SK-MEL-5 (cell line): ENCODE measurements at regions not wholly inside any gene's neighbourhood (a gene's known extent, or its start where the extent isn't known, plus 50 kb on each side); places are given as distances from the start of the nearest gene placed in this dataset.

Experiments used
- DNase-seq: peaks from one replicate; pipeline ENCODE4 v3.0.0-alpha.2; 2016; ENCODE audit warnings: low read depth, low spot score
- in situ Hi-C: cut with HindIII; loops from 2 replicates; pipeline ENCODE4 v1.10.0; 2016; ENCODE audit warnings: low sequenced_read_pairs, high pct_unique_total_duplicates, low pct_unique_long_range_greater_than_20kb

DNA sequence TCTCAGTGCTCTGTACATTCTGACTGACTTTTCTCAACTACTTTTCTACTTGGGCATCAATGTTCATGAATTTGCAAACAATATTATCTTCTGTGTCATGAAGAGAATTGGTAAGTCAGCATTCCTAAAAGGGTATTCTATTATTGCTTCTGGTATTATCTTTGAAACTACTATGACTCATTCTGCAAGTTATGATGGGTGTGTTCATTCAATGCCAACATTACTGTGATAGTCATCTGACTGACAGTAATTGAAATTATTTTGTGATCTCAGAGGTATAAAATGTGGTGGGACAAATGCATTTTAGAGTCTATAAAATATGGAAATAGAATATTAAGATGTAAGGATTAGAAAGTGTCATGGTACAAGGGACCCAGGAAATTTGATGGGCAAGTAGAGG, 736.0 kb upstream of the CELF4 start:
- in situ Hi-C loops = no loop called here
- no peak for DNase-seq

DNA sequence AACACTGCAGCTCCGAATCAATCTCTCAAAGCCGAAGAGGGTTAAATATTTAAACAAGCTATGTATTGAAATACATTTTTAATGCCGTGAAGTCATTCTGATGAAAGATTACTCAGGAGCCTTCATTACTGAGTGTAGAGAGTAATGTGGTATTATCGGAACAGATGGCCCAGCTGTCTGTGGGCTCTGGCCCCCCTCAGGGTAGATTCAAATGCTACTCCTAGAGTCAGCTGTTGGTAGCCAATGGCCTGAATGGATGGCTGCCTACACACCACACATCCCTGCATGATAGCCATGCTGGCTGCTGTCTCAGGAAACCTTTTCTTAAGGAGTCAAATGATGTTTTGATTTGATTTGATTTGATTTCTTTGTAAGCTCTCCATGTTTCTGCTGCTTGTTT, 732.3 kb upstream of the CELF4 start:
- no peak for DNase-seq
- in situ Hi-C loops = no loop called here

DNA sequence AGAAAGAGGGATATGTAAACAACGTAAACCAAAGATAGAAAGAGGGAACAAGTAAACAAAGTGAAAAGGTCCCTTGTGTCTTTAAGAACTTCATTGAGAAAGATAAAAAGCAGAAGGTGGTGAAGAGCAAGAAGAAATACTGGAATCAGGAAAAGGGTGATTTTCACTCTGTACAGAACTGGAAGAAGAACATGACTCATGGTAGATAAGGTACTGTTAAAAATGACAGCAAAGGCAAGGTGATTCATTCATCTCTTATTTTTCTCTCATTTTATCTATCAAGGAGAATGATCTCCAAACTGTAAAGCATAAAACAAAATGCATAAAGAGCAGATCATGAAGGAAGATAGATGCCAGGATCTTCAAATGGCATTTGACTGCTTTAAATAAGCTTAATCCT, 724.6 kb upstream of the CELF4 start:
- no peak for DNase-seq
- in situ Hi-C loops = no loop called here

DNA sequence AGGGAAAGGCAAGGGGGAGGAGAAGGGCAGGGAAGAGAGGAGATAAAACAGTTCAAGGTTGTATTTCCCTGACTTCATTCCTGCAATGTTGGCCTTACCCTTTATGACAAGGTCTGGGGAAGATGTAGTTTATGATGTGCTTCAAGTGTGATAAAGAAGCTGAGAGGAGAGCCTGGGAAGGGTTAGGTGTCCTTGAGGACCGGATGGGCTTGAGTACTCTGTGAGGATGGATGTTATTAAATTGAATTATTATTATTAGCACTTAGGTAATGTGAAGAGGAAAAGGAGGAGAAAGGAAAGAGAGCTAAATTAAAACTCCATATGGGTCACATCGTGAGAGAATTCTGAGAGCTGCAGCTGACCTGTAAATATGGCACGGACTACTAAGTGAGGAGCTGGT, 719.4 kb upstream of the CELF4 start:
- DNase-seq = no peak
- in situ Hi-C loops = no loop called here

DNA sequence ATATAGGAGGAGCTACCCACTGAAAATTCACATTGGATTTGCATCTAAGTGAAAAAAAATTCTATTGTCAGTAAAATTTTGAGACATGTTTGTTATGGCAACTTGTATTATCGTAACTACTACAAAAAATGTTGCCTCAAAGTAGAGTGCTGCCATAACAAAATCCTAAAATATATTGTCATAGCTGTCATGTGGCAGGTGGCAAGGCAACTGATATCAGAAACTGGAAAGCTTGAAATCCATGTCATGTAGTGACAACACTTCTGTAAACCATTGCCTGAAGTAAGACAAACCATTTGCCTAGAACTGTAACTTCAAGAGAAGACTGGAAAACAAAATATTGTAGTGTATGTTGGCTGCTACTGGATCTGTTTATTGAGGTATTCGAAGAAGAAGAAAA, 697.5 kb upstream of the CELF4 start:
- DNase-seq = no peak
- in situ Hi-C loops = no loop called here

DNA sequence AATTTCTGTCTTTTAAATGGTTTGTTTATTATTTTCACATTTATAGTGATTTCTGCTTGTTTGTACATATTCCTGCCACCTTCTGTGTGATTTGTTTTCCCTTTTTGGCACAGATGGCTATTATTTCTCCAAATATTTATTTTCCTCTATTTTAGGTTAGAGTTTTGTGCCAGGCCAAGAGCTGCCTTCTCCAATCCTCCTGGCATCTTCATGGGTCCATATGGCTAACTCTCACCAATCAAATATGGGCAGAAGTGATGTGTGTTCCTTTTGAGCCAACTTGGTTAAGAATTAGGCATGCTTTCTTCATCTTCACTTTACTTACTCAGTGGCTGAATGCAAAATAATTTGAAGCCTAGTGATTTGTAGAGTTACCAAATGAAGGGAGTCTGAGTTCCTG, 697.1 kb upstream of the CELF4 start:
- no peak for DNase-seq
- in situ Hi-C loops = no loop called here

DNA sequence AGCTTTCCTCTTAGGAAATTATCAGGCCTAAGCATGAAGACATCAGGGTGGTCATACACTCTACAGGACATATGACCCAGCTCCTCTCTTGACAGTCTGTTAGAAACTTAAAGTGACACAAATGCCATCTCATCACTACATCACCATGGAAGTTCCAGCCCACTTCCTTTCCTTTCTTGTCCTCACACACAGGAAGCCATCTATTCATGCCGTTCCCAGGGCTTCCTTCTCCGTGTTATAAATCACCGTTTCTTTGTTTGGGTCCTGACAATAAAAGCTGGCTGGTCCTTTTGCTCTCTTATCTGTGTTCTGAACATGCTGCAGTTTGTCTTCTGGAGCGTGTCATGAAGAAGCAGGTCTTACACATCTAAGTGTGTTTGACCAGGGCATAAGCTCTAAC, 692.1 kb upstream of the CELF4 start:
- DNase-seq = no peak
- in situ Hi-C loops = no loop called here

DNA sequence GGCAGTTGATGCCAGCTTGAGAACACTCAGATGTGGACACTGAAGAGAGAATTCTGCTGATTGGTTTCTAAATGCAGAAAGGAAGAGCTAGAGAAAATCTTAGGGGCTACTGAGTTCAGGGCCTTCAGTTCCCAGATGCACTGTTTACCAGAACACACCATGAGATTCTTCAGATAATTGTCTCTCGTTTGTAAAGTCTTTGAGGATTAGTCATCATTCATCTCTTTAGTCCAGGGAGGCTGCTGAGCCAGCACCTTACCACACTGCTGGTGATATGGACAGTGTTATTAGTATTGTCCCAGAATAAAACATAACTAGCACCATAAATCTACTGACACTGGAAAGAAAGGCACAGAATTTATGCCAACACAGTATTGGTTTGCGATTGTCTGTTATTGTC, 690.8 kb upstream of the CELF4 start:
- in situ Hi-C loops = no loop called here
- DNase-seq = no peak

DNA sequence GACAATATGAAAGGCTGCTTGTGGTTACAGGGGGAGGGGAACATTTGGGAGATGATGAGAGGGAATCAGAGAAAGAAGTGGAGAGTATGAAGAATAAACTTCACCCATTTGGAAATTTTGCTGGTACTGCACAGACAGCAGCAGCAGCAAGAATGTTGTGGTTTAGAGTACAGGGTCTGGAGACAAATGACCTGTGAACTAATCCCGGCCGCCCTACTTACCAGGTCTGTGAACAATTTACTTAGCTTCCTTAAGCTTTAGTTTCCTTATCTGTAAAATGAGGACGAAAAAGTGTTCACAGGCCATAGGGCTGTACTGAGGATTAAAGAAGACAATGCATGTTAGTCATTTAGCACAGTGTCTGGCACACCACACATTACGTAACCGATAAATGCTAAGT, 685.4 kb upstream of the CELF4 start:
- in situ Hi-C loops = no loop called here
- no peak for DNase-seq

DNA sequence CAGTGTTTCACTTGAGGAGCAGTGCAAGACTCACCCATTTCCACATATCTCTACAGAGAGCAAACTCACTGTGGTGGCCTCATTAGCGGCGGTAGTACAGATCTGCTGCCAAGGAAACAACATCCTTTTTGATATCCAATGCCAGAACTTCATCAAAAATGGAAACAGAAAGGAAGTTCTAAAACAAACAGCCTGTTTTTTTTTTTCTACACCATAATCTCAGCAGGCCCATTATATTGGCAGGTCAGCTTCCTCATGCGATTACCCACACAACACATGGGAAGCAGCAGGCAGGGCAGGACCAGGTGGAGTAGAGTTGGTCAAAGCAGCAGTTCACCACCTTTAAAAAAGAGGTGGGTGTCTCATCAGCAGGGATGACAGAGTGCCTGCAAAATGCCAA, 678.9 kb upstream of the CELF4 start:
- in situ Hi-C loops = no loop called here
- no peak for DNase-seq

DNA sequence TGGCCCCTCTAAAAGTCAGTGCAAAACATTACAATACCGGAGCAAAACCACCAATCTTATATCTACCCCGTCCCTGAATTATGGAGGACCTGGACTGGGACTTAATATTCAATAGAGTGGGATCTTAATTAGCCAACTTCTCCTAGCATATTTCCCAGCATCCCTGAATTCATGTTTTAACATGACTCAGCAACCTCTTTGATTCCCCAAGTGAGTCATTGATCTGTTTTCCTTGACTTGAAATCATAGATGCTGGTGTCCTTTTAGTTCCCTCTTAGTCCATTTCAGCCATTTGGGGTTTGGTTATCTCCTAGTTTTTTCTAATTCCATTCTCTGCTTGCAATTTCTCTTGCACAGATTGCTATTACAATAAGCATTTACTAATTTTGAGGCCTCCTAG, 677.7 kb upstream of the CELF4 start:
- no peak for DNase-seq
- in situ Hi-C loops = no loop called here

DNA sequence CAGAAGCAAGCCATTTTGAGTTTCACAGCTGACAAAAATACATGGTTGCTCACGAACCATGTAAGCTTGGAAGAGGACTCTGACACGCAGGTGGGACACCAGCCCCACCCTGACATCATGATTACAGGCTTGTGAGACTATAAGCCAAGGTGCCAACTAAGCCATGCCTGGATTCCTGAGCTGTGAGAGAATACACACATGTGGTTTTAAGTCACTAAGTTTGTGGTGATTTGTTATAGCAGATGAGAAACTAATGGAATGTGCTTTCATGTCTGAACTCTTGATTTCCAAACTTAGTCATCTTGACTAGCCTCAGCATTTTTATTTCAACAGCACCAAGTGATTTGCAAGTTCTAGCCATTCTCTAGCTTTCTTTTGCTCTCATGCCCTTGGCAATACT, 676.1 kb upstream of the CELF4 start:
- no peak for DNase-seq
- in situ Hi-C loops = no loop called here

DNA sequence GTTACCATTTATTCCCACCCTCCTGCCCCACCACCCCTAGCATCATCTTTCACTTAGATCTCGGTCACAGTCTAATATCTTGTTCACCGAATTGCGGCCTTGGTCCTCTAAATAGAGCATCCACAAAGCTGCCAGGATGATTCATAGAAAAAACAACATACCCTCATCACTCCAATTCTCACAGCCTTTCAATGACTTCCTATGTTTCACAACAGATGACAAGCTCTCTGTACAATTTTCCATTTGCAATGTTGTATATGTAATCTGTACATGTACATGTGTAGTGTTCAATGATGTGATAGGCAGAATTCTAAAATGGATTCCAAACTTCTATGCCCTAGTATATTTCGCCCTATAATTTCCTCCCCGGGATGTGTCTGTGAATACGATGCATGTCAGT, 675.6 kb upstream of the CELF4 start:
- in situ Hi-C loops = no loop called here
- no peak for DNase-seq

DNA sequence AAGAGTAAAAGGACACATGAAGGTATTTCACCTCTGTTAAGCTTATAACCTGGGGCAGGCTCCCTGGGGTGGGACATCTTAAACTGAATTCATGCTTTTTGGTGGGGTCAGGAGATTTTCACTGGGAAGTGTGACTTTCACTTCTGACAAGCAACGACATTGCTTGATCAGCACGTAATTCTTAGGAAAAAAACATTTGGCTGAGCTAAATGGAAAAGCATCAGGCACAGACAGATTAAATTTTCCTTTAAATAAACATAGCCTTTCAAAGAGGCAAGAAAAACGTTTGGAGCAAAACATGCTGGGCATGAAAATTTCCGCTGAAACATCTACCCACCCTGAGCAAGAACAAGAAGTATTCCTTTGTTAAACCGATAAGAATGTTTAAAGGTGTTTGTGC, 674.0 kb upstream of the CELF4 start:
- in situ Hi-C loops = no loop called here
- DNase-seq = no peak

DNA sequence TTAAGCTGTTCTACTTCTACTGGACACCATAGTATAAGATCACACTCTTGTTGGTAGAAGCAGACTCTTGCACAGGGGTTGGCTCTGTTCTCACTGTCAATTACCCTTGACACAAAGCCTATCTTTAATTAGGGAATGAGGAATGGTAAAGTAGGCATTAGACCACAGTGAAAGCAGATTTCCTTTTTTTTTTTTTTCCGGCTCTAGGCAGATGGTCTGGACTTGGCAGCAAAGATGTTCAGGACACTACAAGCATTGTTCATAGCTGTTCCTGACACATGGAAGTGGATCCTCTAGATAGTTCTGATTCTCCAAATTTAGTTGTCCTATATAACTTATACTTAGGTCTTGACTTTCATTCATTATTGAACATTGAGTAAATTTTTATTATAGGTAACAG, 672.2 kb upstream of the CELF4 start:
- no peak for DNase-seq
- in situ Hi-C loops = no loop called here

DNA sequence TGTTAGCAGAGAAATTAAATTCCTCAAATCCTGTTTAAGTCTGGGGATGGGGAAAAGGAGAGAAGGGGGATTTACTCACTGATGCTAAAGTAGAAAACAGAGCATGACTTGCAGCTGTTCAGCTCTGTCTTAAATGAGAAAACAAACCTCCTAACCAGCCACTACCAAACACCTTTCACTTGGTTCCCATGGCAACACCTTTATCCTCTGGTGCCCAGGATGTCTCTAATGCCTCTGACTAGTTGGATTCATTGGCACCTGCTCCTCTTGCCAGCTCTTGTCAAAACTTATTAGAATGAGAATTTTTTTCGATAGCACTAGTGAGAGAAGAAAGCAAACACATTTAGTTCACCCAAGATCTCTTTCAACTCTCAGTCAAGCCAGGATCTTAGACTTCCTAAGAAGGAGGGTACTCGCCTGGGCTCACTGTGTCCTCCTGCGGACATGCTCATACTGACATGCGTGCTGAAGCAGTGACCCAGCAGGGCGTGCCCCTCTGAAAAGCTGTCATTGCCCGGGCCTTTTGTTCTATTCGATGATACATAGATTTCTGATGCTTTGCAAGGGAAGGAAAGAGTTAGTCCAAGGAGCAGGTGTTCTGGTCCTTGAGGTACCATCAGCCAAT, 656.0 kb upstream of the CELF4 start:
- in situ Hi-C loops = no loop called here
- DNase-seq = no peak

DNA sequence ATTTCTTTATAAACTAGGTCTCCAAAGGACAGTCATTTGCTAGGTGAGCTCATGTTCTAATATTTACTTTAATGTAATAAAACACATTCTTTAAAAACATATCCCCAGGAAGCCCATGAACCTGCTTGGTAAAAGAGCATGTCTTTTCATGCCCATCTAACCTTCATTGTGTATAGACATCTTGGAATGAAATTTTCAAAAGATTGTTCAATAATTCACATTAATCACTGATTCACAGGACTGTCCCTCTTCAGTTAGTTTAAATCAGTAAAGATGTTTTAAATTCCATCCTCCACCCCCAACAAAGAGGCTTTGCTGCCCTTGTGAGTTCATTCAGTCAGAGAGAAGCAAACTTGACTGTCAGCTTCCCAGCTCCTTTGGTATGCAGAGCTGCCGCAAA, 633.4 kb upstream of the CELF4 start:
- DNase-seq = no peak
- in situ Hi-C loops = no loop called here

DNA sequence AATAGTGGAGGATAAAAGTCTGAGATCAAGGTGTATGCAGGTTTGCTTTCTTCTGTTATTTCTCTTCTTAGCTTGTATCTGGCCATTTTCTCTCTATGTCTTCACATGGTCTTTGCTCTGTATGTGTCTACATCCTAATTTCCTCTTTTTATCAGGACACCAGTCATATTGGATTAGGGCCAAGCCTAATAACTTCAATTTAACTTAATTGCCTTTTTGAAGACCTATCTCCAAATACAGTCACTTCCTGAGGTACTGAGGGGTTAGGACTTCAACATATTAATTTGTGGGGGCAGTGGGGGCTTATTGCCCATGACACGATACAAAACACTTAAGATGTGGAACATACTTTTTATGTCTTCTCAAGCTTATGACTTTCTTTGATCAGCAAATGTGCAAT, 632.9 kb upstream of the CELF4 start:
- in situ Hi-C loops = no loop called here

DNA sequence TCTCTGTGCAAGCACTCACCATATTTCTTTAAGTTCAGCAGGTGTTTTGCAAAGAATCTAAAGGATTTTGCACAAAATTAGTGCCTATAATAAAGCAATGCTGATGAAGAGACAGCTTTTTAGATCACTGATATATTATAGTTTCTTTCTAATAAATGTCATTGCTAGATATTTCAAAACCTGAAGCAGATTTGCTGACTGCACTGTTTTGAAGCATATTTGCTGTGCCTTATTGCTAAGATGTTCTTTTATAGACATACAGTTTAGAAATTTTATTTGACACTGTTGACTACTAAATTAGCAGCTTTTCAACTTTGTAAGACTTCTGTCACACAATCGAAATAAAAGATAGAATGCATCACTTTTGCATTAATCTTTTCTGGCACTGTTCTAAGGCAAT, 620.9 kb upstream of the CELF4 start:
- in situ Hi-C loops = no loop called here
- no peak for DNase-seq

More for the DNA sequence above, 632.9 kb upstream of the CELF4 start:
- DNase-seq = no peak

DNA sequence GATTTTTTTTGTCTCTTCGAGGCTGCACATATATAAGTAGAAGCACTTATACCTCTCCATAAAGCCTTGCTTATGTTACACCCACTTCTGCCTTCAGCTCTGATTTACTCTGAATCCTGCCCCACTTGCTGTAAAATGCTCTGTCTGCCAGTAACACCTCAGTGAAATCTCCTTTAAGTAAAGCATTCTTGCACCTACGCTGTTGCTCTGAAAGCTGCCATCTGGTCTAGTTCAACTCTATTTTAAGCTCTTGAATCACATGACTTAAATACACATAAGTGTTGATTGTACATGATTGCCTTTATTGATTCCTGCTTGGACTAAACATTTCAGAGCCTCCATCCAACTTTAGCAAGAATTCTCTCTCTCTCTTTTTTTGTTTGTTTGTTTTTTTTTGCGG, 609.0 kb upstream of the CELF4 start:
- no peak for DNase-seq
- in situ Hi-C loops = no loop called here
